OCI-LY1 (cell line): ENCODE measurements at regions not wholly inside any gene's neighbourhood (a gene's known extent, or its start where the extent isn't known, plus 50 kb on each side); places are given as distances from the start of the nearest gene placed in this dataset.

Source experiments
- H2AFZ ChIP-seq: fragments of 200-600 bp; sonication (generic), shearing (Covaris generic); 2 replicates; pipeline ENCODE4 v1.6.0; 2014; ENCODE audit warnings: antibody characterized with exemption, mild to moderate bottlenecking, low read length
- H3F3A ChIP-seq: fragments of 200-600 bp; sonication (generic), shearing (Covaris generic); 2 replicates; pipeline ENCODE4 v1.6.0; 2014; ENCODE audit warnings: mild to moderate bottlenecking, antibody characterized with exemption, low read length, moderate library complexity; ENCODE audit not compliant: insufficient read depth
- H3K27ac ChIP-seq: fragments of 200-600 bp; sonication (generic); 2 replicates; pipeline ENCODE4 v1.5.1; 2014; ENCODE audit warnings: low read length, mixed run types, mild to moderate bottlenecking, low read depth; ENCODE audit not compliant: poor library complexity, severe bottlenecking
- H3K27me3 ChIP-seq: fragments of 200-600 bp; sonication (generic); 2 replicates; pipeline ENCODE4 v1.6.0; 2014; ENCODE audit warnings: antibody characterized with exemption, mild to moderate bottlenecking, low read length, moderate library complexity; ENCODE audit not compliant: insufficient read depth
- H3K36me3 ChIP-seq: fragments of 200-600 bp; sonication (generic); 2 replicates; pipeline ENCODE4 v1.6.1; 2014; ENCODE audit warnings: mild to moderate bottlenecking, antibody characterized with exemption, low read length, moderate library complexity, mixed read lengths; ENCODE audit not compliant: insufficient read depth
- H3K4me1 ChIP-seq: fragments of 200-600 bp; sonication (generic); 2 replicates; pipeline ENCODE4 v1.5.1; 2014; ENCODE audit warnings: mild to moderate bottlenecking, low read length, moderate library complexity; ENCODE audit not compliant: insufficient read depth, severe bottlenecking
- H3K4me2 ChIP-seq: fragments of 200-600 bp; sonication (generic), shearing (Covaris generic); 2 replicates; pipeline ENCODE4 v1.6.1; 2014; ENCODE audit warnings: low read length
- H3K4me3 ChIP-seq: fragments of 200-600 bp; sonication (generic); 2 replicates; pipeline ENCODE4 v1.5.1; 2014; ENCODE audit warnings: low read length, low read depth, mild to moderate bottlenecking, mixed read lengths; ENCODE audit not compliant: poor library complexity, severe bottlenecking
- H3K79me2 ChIP-seq: fragments of 200-600 bp; shearing (Covaris generic); 2 replicates; pipeline ENCODE4 v1.6.1; 2016; ENCODE audit warnings: mixed run types, low read length, mixed read lengths; ENCODE audit not compliant: insufficient read depth
- H3K9ac ChIP-seq: fragments of 200-600 bp; sonication (generic), shearing (Covaris generic); 2 replicates; pipeline ENCODE4 v1.6.1; 2014; ENCODE audit warnings: mild to moderate bottlenecking, low read length, mixed read lengths
- H3K9me2 ChIP-seq: fragments of 200-600 bp; sonication (generic), shearing (Covaris generic); 2 replicates; pipeline ENCODE4 v1.6.1; 2014; ENCODE audit warnings: low read depth, mild to moderate bottlenecking, low read length, mixed read lengths
- H3K9me3 ChIP-seq: fragments of 200-600 bp; shearing (Covaris generic); 2 replicates; pipeline ENCODE4 v1.6.1; 2014; ENCODE audit warnings: low read length, mixed read lengths
- H4K20me1 ChIP-seq: fragments of 200-600 bp; sonication (generic), shearing (Covaris generic); 2 replicates; pipeline ENCODE4 v1.6.0; 2016; ENCODE audit warnings: mild to moderate bottlenecking, low read length; ENCODE audit not compliant: insufficient read depth
- CTCF ChIP-seq: fragments of 200-600 bp; sonication (generic), shearing (Covaris generic); IDR thresholded peaks from 2 replicates; pipeline ENCODE4 v1.5.1; 2017; ENCODE audit warnings: mild to moderate bottlenecking, antibody characterized with exemption, low read length, moderate library complexity, mixed read lengths
- EZH2 ChIP-seq: fragments of 200-600 bp; sonication (generic), shearing (Covaris generic); IDR thresholded peaks from 2 replicates; pipeline ENCODE4 v1.8.0; 2017; ENCODE audit warnings: borderline replicate concordance, mixed run types, mild to moderate bottlenecking, antibody characterized with exemption, low read length, moderate library complexity, mixed read lengths

DNA sequence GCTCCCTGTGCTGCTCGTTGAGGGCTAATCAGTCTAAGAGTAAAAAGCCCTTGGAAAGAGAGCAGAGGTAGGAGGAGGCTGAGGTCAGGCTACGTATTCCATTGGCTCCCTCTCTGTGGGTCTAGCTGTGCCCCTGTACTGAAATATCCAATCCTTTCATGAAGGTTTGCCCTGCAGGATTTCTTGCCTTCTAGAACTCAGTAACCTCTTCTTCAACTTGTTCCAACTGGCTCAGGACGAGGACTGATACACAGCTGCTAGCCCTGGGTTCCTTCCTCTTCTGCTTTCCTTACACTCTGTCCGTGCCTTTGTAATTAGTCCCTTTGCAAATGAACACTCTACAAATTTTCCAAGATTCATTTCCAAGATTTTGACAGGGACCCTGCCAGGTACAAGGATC is 560.5 kb downstream of the ACTR3B start:
- no peaks in the 10 kb centered on the region for H3K9me3 ChIP-seq
- H3K9ac ChIP-seq, result no peak overlapping the region
- no peaks in the 10 kb centered on the region for H4K20me1 ChIP-seq
- no peaks in the 10 kb centered on the region for H3K9me2 ChIP-seq
- no peaks in the 10 kb centered on the region for H3F3A ChIP-seq
- no peaks in the 10 kb centered on the region for H3K79me2 ChIP-seq
- H3K4me1 ChIP-seq, result no peaks in the 10 kb centered on the region
- H3K4me2 ChIP-seq, result no peak overlapping the region
- no peaks in the 10 kb centered on the region for H3K27me3 ChIP-seq
- no peak overlapping the region for H3K27ac ChIP-seq
- H2AFZ ChIP-seq, result no peak overlapping the region
- no peaks in the 10 kb centered on the region for H3K36me3 ChIP-seq
- no peak overlapping the region for H3K4me3 ChIP-seq
- TF ChIP-seq EZH2 (no peak), CTCF (no peak)

DNA sequence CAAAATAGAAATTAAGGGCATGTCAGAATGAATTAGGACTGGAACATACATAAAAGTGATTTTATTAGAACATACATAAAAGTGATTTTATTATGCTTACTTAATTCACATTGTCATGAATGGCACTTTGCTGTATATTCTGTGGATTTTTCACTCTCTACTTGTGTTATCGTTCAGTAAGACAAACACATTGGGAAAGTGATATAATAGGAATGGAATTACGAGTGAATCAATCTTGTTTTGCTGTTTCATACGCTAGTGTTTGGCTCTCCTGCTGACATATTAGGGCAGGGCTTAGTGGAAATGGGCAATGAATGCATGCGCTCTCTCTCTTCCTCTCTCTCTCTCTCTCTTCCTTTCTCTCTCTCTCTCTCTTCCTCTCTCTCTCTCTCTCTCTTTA is 561.1 kb downstream of the ACTR3B start:
- Histone ChIP-seq H2AFZ (no peak overlapping the region), H3K36me3 (no peaks in the 10 kb centered on the region), H3K9me2 (no peaks in the 10 kb centered on the region), H3K79me2 (no peaks in the 10 kb centered on the region), H3K4me1 (no peaks in the 10 kb centered on the region), H3K4me3 (no peak overlapping the region), H3K9ac (no peak overlapping the region), H3K27me3 (no peaks in the 10 kb centered on the region), H3K27ac (no peak overlapping the region), H4K20me1 (no peaks in the 10 kb centered on the region), H3F3A (no peaks in the 10 kb centered on the region), H3K9me3 (no peaks in the 10 kb centered on the region), H3K4me2 (no peak overlapping the region)
- TF ChIP-seq EZH2 (no peak), CTCF (no peak)

GRCh38 chr7:153322991-153323390 is 563.4 kb downstream of the ACTR3B start:
- Histone ChIP-seq H2AFZ (no peak overlapping the region), H3K9me3 (no peaks in the 10 kb centered on the region), H3K79me2 (no peaks in the 10 kb centered on the region), H3K4me2 (no peak overlapping the region), H4K20me1 (no peaks in the 10 kb centered on the region), H3F3A (no peaks in the 10 kb centered on the region), H3K4me1 (no peaks in the 10 kb centered on the region), H3K4me3 (no peak overlapping the region), H3K36me3 (no peaks in the 10 kb centered on the region), H3K9ac (no peak overlapping the region), H3K27ac (no peak overlapping the region), H3K27me3 (no peaks in the 10 kb centered on the region), H3K9me2 (no peaks in the 10 kb centered on the region)
- TF ChIP-seq EZH2 (no peak), CTCF (no peak)
